ENCODE measurements at regions not wholly inside any gene's neighbourhood (a gene's known extent, or its start where the extent isn't known, plus 50 kb on each side); places are given as distances from the start of the nearest gene placed in this dataset.

DNA sequence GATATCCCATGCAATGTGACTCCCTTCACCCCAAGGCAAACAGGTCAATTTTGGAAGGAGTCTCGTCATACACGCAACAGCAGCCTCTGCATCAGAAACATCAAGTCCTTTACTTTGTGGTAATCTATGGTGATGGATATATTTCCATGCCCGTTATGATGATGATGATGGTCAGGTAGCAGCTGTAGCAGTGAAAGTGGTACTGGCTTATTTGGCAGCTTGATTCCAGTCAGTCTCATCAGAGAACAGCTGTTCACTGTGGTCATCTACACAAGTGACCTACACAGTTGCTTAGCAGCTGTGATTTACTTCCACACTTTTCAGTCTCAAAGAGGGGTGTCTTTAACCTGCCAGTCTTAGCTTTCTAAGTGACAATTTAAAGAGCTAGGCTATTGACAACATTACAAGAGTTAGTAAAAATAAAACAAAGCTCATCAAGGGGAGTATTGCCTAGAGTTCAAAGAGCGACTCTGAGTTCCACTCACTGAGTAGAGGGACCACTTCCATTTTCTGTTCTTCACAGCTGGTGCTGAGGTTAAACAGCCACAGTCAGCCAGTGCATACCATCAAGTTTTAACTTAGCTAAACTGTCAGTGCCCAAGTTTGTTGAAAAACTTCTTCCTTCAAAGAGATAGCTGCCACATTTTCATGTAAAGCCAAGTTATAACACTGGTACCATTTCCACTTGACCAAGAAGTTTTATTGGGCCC is 587.4 kb upstream of the KCNMB2 start:
- no peak overlapping the region for H3K4me3 ChIP-seq (ENCODE audit: low read depth, low read length)
- CTCF ChIA-PET, result no interaction called here
- H3K9me3 ChIP-seq, result no peaks in the 10 kb centered on the region
- no peaks in the 10 kb centered on the region for H3K9me3 Mint-ChIP-seq (ENCODE audit: unreplicated experiment)
- H3K27ac Mint-ChIP-seq (ENCODE audit: unreplicated experiment), result no peak overlapping the region
- no peaks in the 10 kb centered on the region for H3K27me3 ChIP-seq (replicated peaks; ENCODE audit: control insufficient read depth, insufficient read depth, low read length)
- DNase-seq, result no peak
- TF ChIP-seq, protein P1, sequence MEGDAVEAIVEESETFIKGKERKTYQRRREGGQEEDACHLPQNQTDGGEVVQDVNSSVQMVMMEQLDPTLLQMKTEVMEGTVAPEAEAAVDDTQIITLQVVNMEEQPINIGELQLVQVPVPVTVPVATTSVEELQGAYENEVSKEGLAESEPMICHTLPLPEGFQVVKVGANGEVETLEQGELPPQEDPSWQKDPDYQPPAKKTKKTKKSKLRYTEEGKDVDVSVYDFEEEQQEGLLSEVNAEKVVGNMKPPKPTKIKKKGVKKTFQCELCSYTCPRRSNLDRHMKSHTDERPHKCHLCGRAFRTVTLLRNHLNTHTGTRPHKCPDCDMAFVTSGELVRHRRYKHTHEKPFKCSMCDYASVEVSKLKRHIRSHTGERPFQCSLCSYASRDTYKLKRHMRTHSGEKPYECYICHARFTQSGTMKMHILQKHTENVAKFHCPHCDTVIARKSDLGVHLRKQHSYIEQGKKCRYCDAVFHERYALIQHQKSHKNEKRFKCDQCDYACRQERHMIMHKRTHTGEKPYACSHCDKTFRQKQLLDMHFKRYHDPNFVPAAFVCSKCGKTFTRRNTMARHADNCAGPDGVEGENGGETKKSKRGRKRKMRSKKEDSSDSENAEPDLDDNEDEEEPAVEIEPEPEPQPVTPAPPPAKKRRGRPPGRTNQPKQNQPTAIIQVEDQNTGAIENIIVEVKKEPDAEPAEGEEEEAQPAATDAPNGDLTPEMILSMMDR (IDR thresholded peaks at IDR 0.05; ENCODE audit: insufficient read depth in 1 of 2, low read depth in 1 of 2, low read length in 1 of 2, severe bottlenecking in 1 of 2, unreplicated experiment in 1 of 2), result no peak
- no peaks in the 10 kb centered on the region for H3K4me1 ChIP-seq
- POLR2A ChIA-PET, result no interaction called here
- no peaks in the 10 kb centered on the region for H3K27me3 Mint-ChIP-seq (ENCODE audit: insufficient read depth, unreplicated experiment)
- H3K4me1 Mint-ChIP-seq (ENCODE audit: low read depth, unreplicated experiment), result no peaks in the 10 kb centered on the region
- H3K4me3 Mint-ChIP-seq (ENCODE audit: unreplicated experiment), result no peak overlapping the region
- H3K36me3 Mint-ChIP-seq (ENCODE audit: insufficient read depth, unreplicated experiment), result no peaks in the 10 kb centered on the region
- H3K36me3 ChIP-seq (ENCODE audit: control insufficient read depth, insufficient read depth, low read length), result no peaks in the 10 kb centered on the region
- intact Hi-C loops (cut with micrococcal nuclease; ENCODE audit: unreplicated experiment), result no loop called here
- no TSS peak for BruUV-seq (replicated peaks)

DNA sequence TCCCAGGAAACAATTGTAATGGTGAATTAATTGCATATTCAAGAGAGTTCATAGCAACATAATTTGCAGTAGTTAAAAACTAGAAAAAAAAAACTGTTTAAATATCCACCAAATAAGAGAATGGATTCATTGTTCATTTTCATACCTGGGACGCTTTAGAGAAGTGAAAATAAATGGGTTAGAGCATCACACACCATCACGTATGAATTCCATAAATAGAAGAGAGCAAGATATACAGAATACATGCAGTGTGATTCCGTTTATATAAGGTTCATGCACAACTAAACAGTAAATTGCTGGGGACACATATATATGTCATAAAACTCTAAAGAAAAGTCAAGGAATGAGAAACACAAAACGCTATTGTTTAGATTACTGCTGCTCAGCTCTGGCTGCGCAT is 577.0 kb upstream of the KCNMB2 start:
- Mint-ChIP-seq H3K27ac (ENCODE audit: unreplicated experiment) (no peak overlapping the region), H3K27me3 (ENCODE audit: insufficient read depth, unreplicated experiment) (no peaks in the 10 kb centered on the region), H3K36me3 (ENCODE audit: insufficient read depth, unreplicated experiment) (no peaks in the 10 kb centered on the region), H3K4me1 (ENCODE audit: low read depth, unreplicated experiment) (peaks cover 7% of the 10 kb centered on the region), H3K9me3 (ENCODE audit: unreplicated experiment) (no peaks in the 10 kb centered on the region), H3K4me3 (ENCODE audit: unreplicated experiment) (no peak overlapping the region)
- no peak for DNase-seq
- ChIA-PET CTCF (no interaction called here), POLR2A (no interaction called here)
- H3K36me3 ChIP-seq (ENCODE audit: control insufficient read depth, insufficient read depth, low read length), result no peaks in the 10 kb centered on the region
- intact Hi-C loops (cut with micrococcal nuclease; ENCODE audit: unreplicated experiment), result no loop called here
- no TSS peak for BruUV-seq (replicated peaks)
- TF ChIP-seq, protein P1 (IDR thresholded peaks at IDR 0.05; ENCODE audit: insufficient read depth in 1 of 2, low read depth in 1 of 2, low read length in 1 of 2, severe bottlenecking in 1 of 2, unreplicated experiment in 1 of 2), result no peak
- no peaks in the 10 kb centered on the region for H3K4me1 ChIP-seq
- no peaks in the 10 kb centered on the region for H3K27me3 ChIP-seq (replicated peaks; ENCODE audit: control insufficient read depth, insufficient read depth, low read length)
- no peak overlapping the region for H3K4me3 ChIP-seq (ENCODE audit: low read depth, low read length)
- no peaks in the 10 kb centered on the region for H3K9me3 ChIP-seq

DNA sequence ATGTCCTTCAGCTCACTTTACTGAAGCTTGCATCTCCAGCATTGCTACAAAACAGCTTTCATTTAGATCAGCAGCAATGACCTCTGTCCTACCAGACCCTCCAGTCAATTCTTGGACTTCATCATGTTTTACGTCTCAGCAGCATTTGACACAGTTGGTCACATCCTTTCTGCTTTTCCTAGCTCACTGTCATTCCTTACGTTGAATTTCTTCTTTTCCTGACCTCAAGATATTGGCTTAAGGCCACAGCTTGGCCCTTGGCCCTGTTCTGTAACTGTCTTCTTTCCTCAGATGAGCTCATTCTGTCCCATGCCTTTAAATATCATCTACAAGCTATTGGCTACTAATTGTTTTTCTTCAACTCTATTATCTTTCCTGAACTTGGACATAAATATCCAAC is 576.2 kb upstream of the KCNMB2 start:
- Mint-ChIP-seq H3K36me3 (ENCODE audit: insufficient read depth, unreplicated experiment) (no peaks in the 10 kb centered on the region), H3K27ac (ENCODE audit: unreplicated experiment) (no peak overlapping the region), H3K4me1 (ENCODE audit: low read depth, unreplicated experiment) (peaks cover 7% of the 10 kb centered on the region), H3K4me3 (ENCODE audit: unreplicated experiment) (no peak overlapping the region), H3K9me3 (ENCODE audit: unreplicated experiment) (no peaks in the 10 kb centered on the region), H3K27me3 (ENCODE audit: insufficient read depth, unreplicated experiment) (no peaks in the 10 kb centered on the region)
- H3K27me3 ChIP-seq (replicated peaks; ENCODE audit: control insufficient read depth, insufficient read depth, low read length), result no peaks in the 10 kb centered on the region
- intact Hi-C loops (cut with micrococcal nuclease; ENCODE audit: unreplicated experiment), result no loop called here
- ChIA-PET POLR2A (no interaction called here), CTCF (no interaction called here)
- TF ChIP-seq, protein P1 (IDR thresholded peaks at IDR 0.05; ENCODE audit: insufficient read depth in 1 of 2, low read depth in 1 of 2, low read length in 1 of 2, severe bottlenecking in 1 of 2, unreplicated experiment in 1 of 2), result no peak
- H3K9me3 ChIP-seq, result no peaks in the 10 kb centered on the region
- no peaks in the 10 kb centered on the region for H3K36me3 ChIP-seq (ENCODE audit: control insufficient read depth, insufficient read depth, low read length)
- H3K4me3 ChIP-seq (ENCODE audit: low read depth, low read length), result no peak overlapping the region
- no peak for DNase-seq
- no peaks in the 10 kb centered on the region for H3K4me1 ChIP-seq
- BruUV-seq (replicated peaks), result no TSS peak

Data from Caco-2 (cell line).